ENCODE measurements at regions not wholly inside any gene's neighbourhood (a gene's known extent, or its start where the extent isn't known, plus 50 kb on each side); places are given as distances from the start of the nearest gene placed in this dataset.
"Not testable (repeated sequence)": the region's sequence is repeated elsewhere in the genome, so short reads cannot be mapped to it uniquely, and the experiment has no call there.

GRCh38 chr5:158588617-158589016 is 511.1 kb downstream of the EBF1 start:
- H3K27ac ChIP-seq (replicated peaks), result no peak overlapping the region
- H3K4me3 ChIP-seq (replicated peaks; ENCODE audit: insufficient read depth, low read length), result no peak overlapping the region
- peaks cover 4% of the 10 kb centered on the region for H3K27me3 ChIP-seq (ENCODE audit: insufficient read depth, poor library complexity, severe bottlenecking)
- DNase-seq (ENCODE audit: low read depth in 1 of 2, low spot score in 1 of 2), result no peak
- TF ChIP-seq GABPA (IDR thresholded peaks at IDR 0.05; ENCODE audit: low read depth), result no peak
- no peak for TF ChIP-seq POLR2AphosphoS5 (IDR thresholded peaks at IDR 0.05; ENCODE audit: low read depth)
- no peak for TF ChIP-seq REST (IDR thresholded peaks at IDR 0.05; ENCODE audit: insufficient replicate concordance, low read depth)
- no peak for TF ChIP-seq SPI1 (IDR thresholded peaks at IDR 0.05; ENCODE audit: borderline replicate concordance, low read depth)
- TF ChIP-seq CTCF (IDR thresholded peaks at IDR 0.05; ENCODE audit: insufficient read depth, low read length), result no peak

- no peak for DNase-seq (ENCODE audit: low read depth in 1 of 2, low spot score in 1 of 2)
- Histone ChIP-seq H3K27me3 (ENCODE audit: insufficient read depth, poor library complexity, severe bottlenecking) (no peaks in the 10 kb centered on the region), H3K27ac (replicated peaks) (no peak overlapping the region), H3K4me3 (replicated peaks; ENCODE audit: insufficient read depth, low read length) (no peak overlapping the region)
- TF ChIP-seq REST (IDR thresholded peaks at IDR 0.05; ENCODE audit: insufficient replicate concordance, low read depth), result no peak
- no peak for TF ChIP-seq CTCF (IDR thresholded peaks at IDR 0.05; ENCODE audit: insufficient read depth, low read length)
- no peak for TF ChIP-seq POLR2AphosphoS5 (IDR thresholded peaks at IDR 0.05; ENCODE audit: low read depth)
- no peak for TF ChIP-seq SPI1 (IDR thresholded peaks at IDR 0.05; ENCODE audit: borderline replicate concordance, low read depth)
- TF ChIP-seq GABPA (IDR thresholded peaks at IDR 0.05; ENCODE audit: low read depth), result no peak
Measured at GRCh38 chr5:158586054-158586453, 513.7 kb downstream of the EBF1 start.

GRCh38 chr5:158582669-158583068 is 517.0 kb downstream of the EBF1 start:
- DNase-seq (ENCODE audit: low read depth in 1 of 2, low spot score in 1 of 2); H3K4me3 ChIP-seq (replicated peaks; ENCODE audit: insufficient read depth, low read length); H3K27ac ChIP-seq (replicated peaks); H3K27me3 ChIP-seq (ENCODE audit: insufficient read depth, poor library complexity, severe bottlenecking): not testable (repeated sequence)

GRCh38 chr5:158573829-158574228 is 525.9 kb downstream of the EBF1 start:
- no peaks in the 10 kb centered on the region for H3K27me3 ChIP-seq (ENCODE audit: insufficient read depth, poor library complexity, severe bottlenecking)
- no peak for TF ChIP-seq GABPA (IDR thresholded peaks at IDR 0.05; ENCODE audit: low read depth)
- TF ChIP-seq SPI1 (IDR thresholded peaks at IDR 0.05; ENCODE audit: borderline replicate concordance, low read depth), result no peak

GRCh38 chr5:158570502-158570901 is 529.2 kb downstream of the EBF1 start:
- TF ChIP-seq GABPA (IDR thresholded peaks at IDR 0.05; ENCODE audit: low read depth), result no peak
- no peak for TF ChIP-seq CTCF (IDR thresholded peaks at IDR 0.05; ENCODE audit: insufficient read depth, low read length)
- no peak for TF ChIP-seq REST (IDR thresholded peaks at IDR 0.05; ENCODE audit: insufficient replicate concordance, low read depth)
- no peak for TF ChIP-seq SPI1 (IDR thresholded peaks at IDR 0.05; ENCODE audit: borderline replicate concordance, low read depth)
- no peak for TF ChIP-seq POLR2AphosphoS5 (IDR thresholded peaks at IDR 0.05; ENCODE audit: low read depth)
- Histone ChIP-seq H3K4me3 (replicated peaks; ENCODE audit: insufficient read depth, low read length) (no peak overlapping the region), H3K27ac (replicated peaks) (no peak overlapping the region), H3K27me3 (ENCODE audit: insufficient read depth, poor library complexity, severe bottlenecking) (no peaks in the 10 kb centered on the region)
- no peak for DNase-seq (ENCODE audit: low read depth in 1 of 2, low spot score in 1 of 2)

More at GRCh38 chr5:158573829-158574228, 525.9 kb downstream of the EBF1 start:
- H3K27ac ChIP-seq (replicated peaks), result no peak overlapping the region
- H3K4me3 ChIP-seq (replicated peaks; ENCODE audit: insufficient read depth, low read length), result no peak overlapping the region
- DNase-seq (ENCODE audit: low read depth in 1 of 2, low spot score in 1 of 2), result no peak

Data from HL-60 (cell line).